Stimulated activated CD4-positive, alpha-beta T cell treated with anti-CD3 and anti-CD28 coated beads, Interleukin-15, amount 100 ng/mL, for 1 hour (primary cell): ENCODE measurements at regions not wholly inside any gene's neighbourhood (a gene's known extent, or its start where the extent isn't known, plus 50 kb on each side); places are given as distances from the start of the nearest gene placed in this dataset.
"Not testable (repeated sequence)": the region's sequence is repeated elsewhere in the genome, so short reads cannot be mapped to it uniquely, and the experiment has no call there.

Experiments
- DNase-seq, 2 donors: peaks; one replicate each; pipeline ENCODE4 v3.0.0-alpha.2; 2020; ENCODE audit warnings: low read depth in 1 of 2, low spot score in 1 of 2

DNA sequence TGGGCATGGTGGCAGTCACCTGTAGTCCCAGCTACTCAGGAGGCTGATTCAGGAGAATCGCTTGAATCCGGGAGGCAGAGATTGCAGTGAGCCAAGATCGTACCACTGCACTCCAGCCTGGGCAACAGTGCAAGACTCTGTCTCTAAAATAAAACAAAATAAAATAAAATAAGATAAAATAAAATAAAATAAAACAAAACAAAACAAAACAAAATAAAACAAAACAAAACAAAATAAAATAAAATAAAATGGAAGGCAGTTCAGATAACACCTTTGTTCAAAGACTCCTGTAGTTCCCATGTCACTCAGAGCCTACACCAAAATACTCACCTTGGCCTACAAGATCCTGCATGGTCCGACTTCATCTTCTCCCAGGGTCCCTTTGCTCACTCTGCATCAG lies 61.3 kb downstream of the SYF2 start:
- not testable (repeated sequence) for DNase-seq

DNA sequence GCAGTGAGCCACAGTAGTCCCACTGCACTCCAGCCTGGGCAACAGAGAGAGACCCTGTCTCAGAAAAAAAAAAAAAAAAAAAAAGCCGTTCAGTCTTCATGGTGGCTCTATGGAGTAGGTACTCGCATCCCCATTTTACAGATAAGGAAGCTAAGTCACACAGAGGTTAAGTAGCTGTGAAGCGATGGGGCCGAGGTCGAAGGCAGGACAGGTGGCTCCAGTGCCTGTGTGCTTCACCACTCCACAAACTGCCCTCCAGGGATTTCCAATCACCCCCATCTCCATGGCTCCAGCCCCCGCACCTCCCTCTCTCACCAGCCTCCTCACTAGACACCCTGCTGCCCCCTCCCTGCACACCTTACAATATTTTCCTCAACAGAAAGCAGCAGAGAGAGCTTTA lies 61.9 kb downstream of the SYF2 start:
- DNase-seq, result no peak

DNA sequence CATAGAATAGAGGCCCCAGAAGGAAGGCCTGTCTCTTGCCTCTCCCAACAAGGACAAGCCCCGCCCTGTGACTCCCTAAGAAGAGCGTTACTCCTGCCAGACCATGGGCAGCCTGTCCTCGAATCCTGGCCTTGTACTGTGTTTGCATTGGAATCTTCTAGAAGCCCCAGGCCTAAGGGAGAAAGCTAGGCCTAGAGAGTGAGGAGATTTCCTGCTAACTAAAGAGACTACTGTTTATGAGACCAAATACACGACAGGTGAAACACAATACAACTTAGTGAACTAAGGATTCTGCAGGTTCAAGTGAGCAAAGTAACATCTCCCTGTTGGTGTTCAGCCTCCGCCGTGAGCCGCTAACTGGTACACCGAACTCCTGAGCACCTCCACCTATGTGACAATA lies 62.7 kb downstream of the SYF2 start:
- DNase-seq, result no peak

DNA sequence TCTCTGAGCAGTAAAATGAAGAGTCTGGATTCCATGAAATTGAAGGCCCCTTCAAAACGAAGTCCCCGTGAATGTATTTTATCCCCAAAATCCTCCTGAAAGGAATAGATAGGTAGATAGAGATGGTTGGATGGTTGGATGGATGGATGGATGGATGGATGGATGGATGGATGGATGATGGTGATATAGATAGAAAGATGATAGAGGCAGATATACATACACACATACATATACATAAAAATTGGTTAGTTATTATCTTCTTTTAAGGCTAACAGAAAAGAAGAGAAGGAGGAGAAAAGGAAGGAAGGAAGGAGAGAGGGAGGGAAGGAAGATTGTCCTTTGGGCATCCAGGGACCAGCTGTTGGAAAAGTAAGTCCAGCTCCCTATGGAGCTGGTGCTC lies 63.1 kb downstream of the SYF2 start:
- no peak for DNase-seq

DNA sequence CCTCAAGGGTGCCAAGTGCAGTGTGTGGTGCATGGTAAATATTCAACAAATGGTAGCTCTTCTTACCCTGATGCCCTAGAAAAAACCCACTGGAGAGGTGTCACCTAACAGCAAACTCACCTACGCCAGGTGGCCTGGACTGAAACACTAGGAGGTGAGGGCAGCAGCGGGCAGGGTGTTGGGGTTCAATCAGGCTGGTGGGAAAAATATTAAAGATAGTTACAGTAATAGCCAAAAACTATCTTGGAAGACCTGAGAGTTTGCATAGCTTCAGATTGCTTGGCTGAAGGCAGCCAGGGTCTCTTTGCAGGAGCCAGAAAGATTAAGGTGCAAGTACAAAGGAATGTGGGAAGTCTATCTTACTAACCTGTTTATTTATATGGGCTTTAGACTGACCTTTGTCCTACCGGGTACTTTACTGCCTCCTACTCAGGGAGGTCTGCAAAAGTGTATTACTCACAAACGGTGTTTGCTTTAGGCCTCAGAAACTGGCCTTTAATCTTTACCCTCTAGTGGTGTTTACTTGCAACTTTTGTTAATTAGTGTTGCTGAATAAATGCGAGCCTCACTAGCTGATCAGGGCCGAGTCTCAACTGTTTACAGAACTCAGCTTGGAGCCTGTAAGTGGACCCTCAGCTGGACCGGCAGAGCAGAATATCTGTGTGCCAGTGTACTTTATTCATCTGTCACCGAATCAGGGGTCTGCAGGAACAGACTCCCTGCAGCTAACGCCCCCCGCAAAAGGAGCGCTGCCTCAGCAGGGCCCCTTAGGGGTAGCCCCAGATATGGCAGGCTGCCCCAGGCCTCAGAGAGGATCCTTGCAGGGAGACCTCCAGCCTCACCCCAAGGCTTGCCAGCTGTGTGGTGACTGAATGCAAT lies 63.9 kb downstream of the SYF2 start:
- no peak for DNase-seq

DNA sequence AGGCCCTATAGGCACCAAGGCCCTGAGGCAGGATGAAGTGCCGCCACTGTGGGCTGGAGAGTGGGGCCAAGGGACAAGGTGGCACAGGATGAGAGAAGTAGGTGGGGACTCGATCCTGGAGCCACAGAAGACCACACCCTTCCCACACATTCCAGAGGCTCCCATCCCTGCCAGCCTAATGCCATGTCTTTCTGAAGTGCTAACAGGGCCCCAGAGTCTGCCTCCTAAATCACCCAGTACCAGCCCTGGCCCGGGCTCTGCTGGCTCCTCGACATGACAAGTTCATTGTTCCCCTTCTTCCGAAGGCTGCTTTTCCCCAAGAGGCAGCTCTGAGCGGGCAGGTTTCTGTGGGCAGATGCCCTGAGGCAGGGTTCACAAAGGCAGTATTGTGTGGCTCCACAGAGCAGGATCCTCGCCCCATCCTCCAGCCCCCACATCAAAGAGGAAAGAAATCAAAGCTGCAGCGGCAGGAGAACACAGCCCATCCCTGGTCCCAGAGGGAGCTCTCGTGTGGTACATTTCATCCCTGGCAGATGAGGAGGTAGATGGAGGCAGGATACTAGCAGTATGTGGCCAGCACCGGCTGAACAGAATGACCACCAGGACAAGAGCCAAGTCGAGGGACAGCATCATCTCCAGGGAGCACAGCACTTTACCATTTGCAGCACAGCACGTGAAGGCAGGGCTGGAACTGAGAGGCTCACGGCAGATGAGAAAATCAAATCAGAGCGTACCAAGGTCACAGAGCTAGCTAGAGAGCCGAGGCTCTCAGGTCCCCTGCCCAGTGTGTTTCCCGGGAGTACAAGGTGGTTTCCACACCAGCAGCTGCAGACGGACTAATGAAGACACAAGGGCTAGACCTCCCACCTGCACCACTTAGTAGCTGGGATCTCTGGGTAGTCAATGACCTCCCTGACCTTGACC lies 64.8 kb downstream of the SYF2 start:
- no peak for DNase-seq

DNA sequence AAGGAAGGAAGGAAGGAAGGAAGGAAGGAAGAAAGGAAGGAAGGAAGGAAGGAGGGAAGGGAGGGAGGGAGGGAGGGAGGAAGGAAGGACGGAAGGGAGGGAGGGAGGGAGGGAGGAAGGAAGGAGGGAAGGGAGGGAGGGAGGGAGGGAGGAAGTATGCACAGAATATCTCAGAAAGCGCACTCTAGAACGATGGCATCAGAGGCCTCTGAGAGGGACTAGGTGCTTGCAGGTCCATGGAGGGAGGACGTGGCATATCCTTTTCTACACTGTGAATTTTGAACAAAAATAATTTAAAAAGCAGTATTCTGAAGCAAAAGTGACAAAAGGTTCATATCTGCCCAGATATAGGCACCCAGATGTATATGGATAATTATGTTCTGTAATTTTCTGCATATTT lies 65.5 kb downstream of the SYF2 start:
- DNase-seq, result no peak

DNA sequence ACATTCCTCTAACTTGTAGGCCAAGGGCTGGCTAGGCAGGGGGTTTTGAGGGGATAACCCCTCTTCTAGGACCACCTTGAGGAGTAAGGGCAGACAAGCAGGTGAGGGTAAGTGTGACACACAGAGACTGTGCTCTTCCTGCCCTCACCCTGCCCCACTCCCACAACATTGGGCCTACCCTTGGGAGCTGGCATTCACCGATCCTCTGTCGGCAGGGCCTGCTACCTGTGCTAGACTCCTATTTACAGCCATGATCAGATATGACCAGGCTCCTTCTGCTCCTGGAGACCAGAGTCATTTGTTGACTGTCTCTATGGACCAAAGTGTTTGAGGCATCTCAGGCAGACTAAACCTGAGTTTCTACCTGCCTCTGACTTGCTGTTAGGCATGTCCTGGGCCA lies 68.3 kb downstream of the SYF2 start:
- DNase-seq, result no peak

DNA sequence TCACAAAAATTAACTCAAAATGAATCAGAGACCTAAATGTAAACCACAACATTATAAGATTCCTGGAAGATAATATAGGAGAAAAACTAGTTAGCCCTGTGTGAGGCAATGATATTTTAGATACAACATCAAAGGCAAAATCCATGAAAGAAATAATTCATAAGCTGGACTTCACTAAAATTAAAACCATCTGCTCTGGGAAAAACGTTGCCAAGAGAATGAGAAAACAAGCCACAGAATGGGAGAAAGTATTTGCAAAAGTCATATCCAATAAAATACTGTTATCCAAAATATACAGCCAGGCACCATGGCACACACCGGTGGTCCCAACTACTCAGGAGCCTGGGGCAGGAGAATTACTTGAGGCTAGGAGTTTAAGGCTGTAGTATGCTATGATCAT lies 70.3 kb downstream of the SYF2 start:
- DNase-seq, result no peak

DNA sequence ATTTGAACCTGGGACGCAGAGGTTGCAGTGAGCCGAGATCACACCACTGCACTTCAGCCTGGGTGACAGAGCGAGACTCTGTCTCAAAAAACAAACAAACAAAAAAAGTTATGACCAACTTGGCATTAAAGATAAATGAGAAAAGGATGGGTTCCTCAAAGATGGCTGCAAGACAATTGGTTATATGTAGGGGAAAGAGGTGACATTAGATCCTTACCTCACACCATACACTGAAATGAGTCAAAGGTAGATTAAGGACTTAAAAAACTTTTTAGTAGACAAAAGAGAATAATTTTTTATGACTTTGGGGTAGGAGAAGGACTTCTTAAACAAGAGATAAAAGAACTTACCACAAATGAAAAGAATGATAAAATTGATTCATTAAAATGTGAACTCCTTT lies 74.5 kb downstream of the SYF2 start:
- no peak for DNase-seq

DNA sequence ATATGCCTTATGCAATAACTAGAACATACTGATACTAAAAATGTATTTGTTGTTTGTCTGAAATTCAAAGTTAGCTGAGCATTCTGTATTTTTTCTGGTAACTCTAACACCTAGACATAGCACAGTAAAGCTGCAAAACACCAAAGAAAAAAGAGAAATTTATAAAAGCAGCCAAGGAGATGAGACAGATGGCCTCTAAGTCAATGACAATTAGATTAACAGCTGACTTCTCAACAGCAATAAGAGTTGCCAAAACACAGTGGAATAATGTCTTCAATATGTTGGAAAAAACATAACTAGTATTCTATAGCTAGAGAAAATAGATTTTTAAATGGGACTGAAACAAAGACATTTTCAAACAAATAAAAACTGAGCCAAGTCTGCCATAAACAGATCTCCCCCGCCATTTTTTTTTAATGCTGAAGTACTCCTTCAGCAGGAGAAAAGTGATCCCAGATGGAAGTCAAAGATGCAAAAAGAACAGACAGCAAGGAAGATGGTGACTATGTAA lies 81.3 kb downstream of the SYF2 start:
- DNase-seq, result no peak

DNA sequence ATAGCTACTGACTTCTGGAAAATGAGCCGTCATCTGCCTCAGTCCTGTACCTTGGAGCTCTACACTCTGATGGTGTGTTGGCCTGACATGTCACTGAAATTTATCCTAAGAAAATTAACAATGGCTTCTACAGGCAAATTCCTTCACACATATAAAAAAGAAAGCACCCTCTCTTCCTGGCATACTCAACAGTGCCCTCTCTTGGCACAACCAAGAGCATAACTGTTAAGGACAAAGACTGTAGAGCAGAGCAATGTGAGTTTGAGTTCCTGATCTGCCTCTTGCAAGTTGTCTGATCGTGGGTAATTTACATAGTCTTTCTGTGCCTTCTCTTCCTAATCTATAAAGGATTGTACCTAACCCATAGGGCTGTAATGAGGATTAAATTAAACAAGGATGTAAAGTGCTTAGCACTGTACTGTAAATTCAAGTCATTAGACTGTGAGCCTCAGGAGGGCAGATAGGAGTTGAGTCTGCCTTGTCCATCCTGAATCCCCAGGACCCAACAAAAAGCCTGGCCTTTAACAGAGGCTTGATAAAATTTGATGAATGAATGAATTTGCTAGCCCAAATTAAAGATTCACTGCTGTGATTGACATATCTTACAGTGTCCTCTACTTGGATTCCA lies 83.5 kb downstream of the SYF2 start:
- no peak for DNase-seq

DNA sequence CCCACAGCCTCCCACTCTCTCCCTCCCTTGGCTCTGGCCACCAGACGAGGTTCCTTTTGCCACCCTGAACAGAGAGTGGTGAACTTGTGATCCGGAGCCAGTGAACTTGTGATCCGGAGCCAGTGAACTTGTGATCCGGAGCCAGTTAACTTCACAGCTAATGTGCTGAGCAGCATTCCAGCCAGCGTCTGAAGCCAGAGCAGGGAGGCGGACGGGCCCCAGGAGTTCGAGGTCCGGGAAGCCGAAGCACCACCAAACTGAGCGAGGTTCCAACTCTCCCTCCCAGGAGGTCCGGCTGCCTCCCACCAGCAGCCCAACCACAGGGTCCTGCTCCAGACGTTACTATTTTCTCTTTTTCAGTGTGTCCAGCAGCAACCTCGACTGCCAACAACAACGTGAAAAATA lies 85.8 kb downstream of the SYF2 start:
- no peak for DNase-seq

DNA sequence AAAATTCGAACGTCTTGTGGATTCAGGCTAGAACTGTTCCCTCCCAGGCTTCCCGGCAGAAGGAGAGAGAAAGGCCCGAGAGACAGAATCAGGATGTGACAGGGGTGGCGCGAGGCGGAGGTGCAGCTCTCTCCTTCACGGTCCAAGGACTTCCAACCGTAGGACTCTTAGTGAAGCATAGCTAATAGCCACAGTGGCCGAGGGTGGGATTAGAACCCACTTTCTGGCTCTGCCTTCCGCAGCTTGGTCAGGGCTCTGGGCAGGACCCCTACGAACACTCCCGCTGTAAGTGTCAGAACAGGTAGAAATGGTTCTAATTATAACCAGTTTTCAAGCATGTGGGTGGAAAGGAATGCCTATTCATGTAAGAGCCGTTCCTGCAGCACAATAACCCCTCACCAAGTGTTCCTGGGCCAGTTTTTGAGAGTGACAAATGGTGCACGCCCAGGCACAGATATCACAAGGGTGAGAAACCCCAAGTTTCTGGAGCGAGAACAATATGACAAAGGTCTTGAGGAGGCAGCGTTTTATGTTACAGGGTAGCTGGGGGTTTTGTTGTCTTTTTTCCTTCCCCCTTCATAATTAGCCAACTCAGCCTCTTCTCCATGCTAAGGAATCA lies 86.4 kb downstream of the SYF2 start:
- no peak for DNase-seq

DNA sequence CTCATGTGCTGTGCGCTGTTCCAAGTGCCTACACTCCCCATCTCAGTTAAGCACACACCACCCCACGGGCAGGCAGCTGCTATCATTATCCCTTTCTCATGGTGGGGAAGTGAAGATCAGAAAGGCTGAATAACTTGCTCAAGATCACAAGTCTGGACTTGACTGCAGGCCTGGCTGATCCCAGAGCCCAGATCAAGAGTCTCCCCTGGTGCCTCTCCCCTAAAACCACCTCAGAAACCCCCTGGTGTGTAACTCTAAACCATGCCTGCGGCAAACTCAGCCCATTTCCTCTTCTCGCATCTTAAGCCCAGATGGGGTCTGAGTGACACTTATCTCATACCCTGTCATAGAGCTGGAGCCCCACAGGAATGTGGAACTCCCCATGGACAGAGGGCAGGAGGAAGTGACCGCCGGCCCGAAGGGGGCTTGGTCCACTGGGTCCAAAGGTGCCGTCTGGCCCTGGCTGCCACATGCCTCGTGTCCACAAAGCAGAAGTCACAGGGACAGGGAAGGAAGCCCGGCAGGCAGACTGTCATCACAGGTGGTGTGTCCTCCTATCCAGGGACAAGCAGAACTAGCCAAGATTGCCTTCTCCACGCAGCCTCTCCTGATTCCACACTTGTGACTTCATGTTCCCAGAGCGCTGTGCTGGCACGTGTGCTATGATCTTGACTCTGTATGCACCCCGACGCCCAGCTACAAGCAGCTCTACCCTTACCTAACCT lies 92.1 kb downstream of the SYF2 start:
- DNase-seq, result no peak

DNA sequence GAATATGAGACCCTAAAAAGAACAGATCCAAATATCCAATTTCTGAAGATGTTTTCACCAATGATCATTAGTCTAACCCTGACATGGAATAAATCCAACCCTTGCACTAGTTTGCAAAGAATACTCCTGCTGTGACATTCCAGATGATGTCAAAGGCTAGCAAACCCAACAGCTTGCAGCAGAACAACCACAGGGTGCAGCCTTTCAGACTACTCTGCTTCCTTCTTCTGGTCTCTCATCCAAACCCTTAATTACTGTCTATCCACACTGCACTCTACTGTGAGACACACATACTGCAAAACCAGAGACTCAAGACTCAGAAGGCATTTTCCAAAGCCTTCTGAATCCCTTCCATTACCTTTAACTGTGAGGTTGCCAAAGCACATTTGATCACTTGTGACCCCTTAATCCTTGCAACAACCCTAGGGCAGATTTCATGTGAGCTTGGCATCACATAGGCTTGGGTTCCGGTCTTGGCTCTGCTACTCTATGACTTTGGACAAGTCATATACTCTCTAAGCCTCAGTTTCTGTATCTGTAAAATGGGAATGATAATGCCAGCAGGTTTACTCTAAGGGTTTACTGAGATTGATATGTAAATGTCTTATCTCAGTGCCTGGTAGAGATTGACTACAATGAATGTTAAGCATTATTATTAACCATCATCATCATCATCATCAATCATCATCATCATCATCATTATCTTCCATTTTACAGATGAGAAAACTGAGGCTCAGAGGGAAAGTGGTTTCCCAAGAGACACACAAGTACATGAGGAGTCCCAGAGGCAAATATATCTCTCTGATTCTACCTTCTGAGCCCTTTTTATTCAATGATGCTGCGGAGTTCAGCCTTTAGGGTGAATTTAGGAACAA lies 94.5 kb downstream of the SYF2 start:
- no peak for DNase-seq

DNA sequence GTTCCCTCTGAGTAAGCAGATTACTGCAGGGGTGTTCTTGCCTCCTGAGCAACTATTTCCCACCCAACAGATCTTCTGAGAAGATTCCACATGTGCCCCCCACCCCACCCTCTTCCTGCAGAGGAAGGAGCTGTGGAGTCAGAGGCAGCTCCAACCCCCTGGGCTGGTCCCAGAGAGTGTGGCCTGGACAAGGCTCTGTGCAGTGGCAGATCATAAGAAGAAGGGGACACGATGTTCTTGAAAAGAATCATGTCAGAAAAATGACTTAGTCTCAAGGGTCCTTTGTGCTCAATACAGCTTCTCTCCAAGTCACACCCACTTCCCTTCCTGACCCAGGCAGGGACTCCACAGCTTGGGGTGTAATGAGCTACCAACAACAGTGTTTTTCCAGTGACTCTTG lies 95.2 kb downstream of the SYF2 start:
- no peak for DNase-seq

DNA sequence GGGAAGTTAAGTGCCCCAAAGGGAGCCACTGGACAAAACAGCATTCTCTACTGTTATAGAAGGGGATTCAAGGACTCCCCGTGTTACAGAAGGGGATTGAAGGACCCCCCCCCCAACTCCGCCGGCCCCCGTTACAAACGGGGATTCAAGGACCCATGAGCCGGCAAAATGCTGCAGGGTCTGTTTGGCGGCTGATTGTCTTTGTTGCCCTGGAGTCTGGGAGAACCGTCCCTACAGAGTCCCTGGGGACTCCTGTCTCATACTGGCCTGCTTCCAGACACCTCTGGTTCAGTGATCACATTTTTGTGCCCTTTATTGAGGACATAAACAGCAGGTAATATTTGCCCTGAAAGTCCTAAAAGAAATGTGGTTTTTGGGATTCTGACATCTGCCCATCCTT lies 96.4 kb downstream of the SYF2 start:
- DNase-seq, result no peak

DNA sequence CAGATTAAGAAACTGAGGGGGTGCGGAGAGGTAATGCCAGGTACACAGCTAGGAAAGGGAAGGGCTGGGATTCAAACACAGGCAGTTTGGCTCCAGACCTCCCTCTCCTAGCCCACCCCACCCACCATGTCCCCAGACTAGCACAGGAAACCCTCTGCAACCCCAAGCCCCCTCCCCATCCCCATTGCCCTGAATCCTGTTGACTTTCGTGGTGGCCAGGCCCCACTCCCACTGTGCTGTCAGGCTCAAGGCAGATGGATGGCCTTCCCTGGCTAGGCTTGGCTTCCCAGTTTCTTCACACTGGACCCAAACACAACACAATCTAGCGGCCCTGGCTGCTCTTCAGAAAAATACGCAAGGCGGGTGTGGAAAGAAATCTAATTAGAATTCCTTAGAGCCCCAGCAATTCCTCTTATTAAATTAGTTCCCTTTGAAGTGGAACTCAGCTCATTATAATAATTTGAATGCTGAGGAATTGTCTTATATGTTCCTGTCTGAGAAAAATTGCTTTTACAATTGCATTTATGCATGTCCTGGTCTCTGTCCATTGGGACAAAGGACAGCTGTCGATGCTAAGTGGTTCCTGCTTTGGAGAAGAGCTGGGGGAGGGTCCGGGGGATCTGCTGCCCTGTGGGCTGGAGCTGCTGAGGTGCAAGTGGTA lies 97.4 kb downstream of the SYF2 start:
- DNase-seq, result no peak
